Left lung (tissue), 4 donors: ENCODE measurements at regions not wholly inside any gene's neighbourhood (a gene's known extent, or its start where the extent isn't known, plus 50 kb on each side); places are given as distances from the start of the nearest gene placed in this dataset.
"Not testable (repeated sequence)": the region's sequence is repeated elsewhere in the genome, so short reads cannot be mapped to it uniquely, and the experiment has no call there.

Experiments used
- ATAC-seq: fragments of 200-7000 bp; cut with Tn5 transposase; one replicate; pipeline ENCODE4 v1.9.1; 2020; ENCODE audit warnings: moderate library complexity
- DNase-seq, 4 donors: peaks; one replicate each; pipeline ENCODE4 v3.0.0-alpha.2; 2013 to 2020
- H3K27ac ChIP-seq, 2 donors: fragments of 200-600 bp; sonication (generic) in 1 of 2; one replicate each; pipeline versions ENCODE4 v1.5.0 to v1.8.0; 2020 to 2021
- H3K27me3 ChIP-seq, 2 donors: fragments of 200-600 bp; sonication (generic) in 1 of 2; one replicate each; pipeline versions ENCODE4 v1.5.0 to v1.8.0; 2020 to 2021
- H3K36me3 ChIP-seq, 2 donors: fragments of 200-600 bp; sonication (generic) in 1 of 2; one replicate each; pipeline versions ENCODE4 v1.5.0 to v1.8.0; 2020 to 2021
- H3K4me1 ChIP-seq, 2 donors: fragments of 200-600 bp; one replicate each; pipeline ENCODE4 v1.8.0; 2021
- H3K4me3 ChIP-seq, 2 donors: fragments of 200-600 bp; sonication (generic) in 1 of 2; one replicate each; pipeline versions ENCODE4 v1.5.0 to v1.8.0; 2020 to 2021; ENCODE audit warnings: mild to moderate bottlenecking in 1 of 2
- H3K9me3 ChIP-seq, 2 donors: fragments of 200-600 bp; sonication (generic) in 1 of 2; one replicate each; pipeline versions ENCODE4 v1.5.0 to v1.8.0; 2020 to 2021
- CTCF ChIP-seq, 2 donors: fragments of 200-600 bp; sonication (generic) in 1 of 2; IDR thresholded peaks; one replicate each; pipeline versions ENCODE4 v1.5.0 to v1.8.0; 2021; ENCODE audit warnings: antibody characterized with exemption in 2 of 2
- intact Hi-C, 2 donors: fragments of 100-400 bp; cut with DNase I; formaldehyde crosslinking; loops; one replicate each; pipeline versions ENCODE4 v1.11.2 to v1.14.2; 2022
- donor health status: DM: no; HTN: yes; CAD: no.
- donor health status: DM: no; HTN: no; CAD: no.

- DNase-seq (no peak), ATAC-seq (no peak)
- Histone ChIP-seq H3K4me1 (no peaks in the 10 kb centered on the region), H3K36me3 (no peaks in the 10 kb centered on the region), H3K27ac (no peak overlapping the region), H3K27me3 (no peaks in the 10 kb centered on the region), H3K4me3 (no peak overlapping the region), H3K9me3 (peaks cover 0 to 13% of the 10 kb centered on the region in 2 donors)
- TF ChIP-seq CTCF (IDR thresholded peaks at IDR 0.05) = no peak
- intact Hi-C loops = no loop called here
Measured at GRCh38 chr13:82196087-82196486, 1686.2 kb downstream of the SLITRK1 start.

- H3K9me3 ChIP-seq = peaks cover 0 to 8% of the 10 kb centered on the region in 2 donors
- H3K4me3 ChIP-seq = no peak overlapping the region
- no peak overlapping the region for H3K27ac ChIP-seq
- ATAC-seq (no peak), DNase-seq (no peak)
- TF ChIP-seq CTCF (IDR thresholded peaks at IDR 0.05) = no peak
- no peaks in the 10 kb centered on the region for H3K4me1 ChIP-seq
- intact Hi-C loops = no loop called here
- H3K36me3 ChIP-seq = no peaks in the 10 kb centered on the region
- H3K27me3 ChIP-seq = no peaks in the 10 kb centered on the region
Measured at GRCh38 chr13:82187227-82187626, 1695.0 kb downstream of the SLITRK1 start.

GRCh38 chr13:82176751-82177150 lies 1705.5 kb downstream of the SLITRK1 start:
- intact Hi-C loops = no loop called here
- H3K9me3 ChIP-seq = peaks cover 0 to 10% of the 10 kb centered on the region in 2 donors
- ATAC-seq = no peak
- no peak overlapping the region for H3K27ac ChIP-seq
- no peak overlapping the region for H3K4me3 ChIP-seq
- H3K36me3 ChIP-seq = no peaks in the 10 kb centered on the region
- H3K4me1 ChIP-seq = no peaks in the 10 kb centered on the region
- H3K27me3 ChIP-seq = no peaks in the 10 kb centered on the region
- no peak for TF ChIP-seq CTCF (IDR thresholded peaks at IDR 0.05)
- no peak for DNase-seq

- intact Hi-C loops = no loop called here
- Histone ChIP-seq H3K36me3 (no peaks in the 10 kb centered on the region), H3K4me1 (no peaks in the 10 kb centered on the region), H3K27me3 (no peaks in the 10 kb centered on the region), H3K27ac (no peak overlapping the region), H3K4me3 (no peak overlapping the region), H3K9me3 (peaks cover 0 to 27% of the 10 kb centered on the region in 2 donors)
- DNase-seq = peak in 1 of 4 donors; percentile 39
- ATAC-seq = no peak
- no peak for TF ChIP-seq CTCF (IDR thresholded peaks at IDR 0.05)
Measured at GRCh38 chr13:82165396-82166174, 1716.7 kb downstream of the SLITRK1 start.

- H3K36me3 ChIP-seq, H3K27ac ChIP-seq, H3K4me3 ChIP-seq, intact Hi-C loops, ATAC-seq, H3K27me3 ChIP-seq, H3K4me1 ChIP-seq: not testable (repeated sequence)
- DNase-seq = peak in 2 of 4 donors; percentile 19 to 65
- H3K9me3 ChIP-seq = peaks cover 0 to 24% of the 10 kb centered on the region in 2 donors
Measured at GRCh38 chr13:82164780-82165395, 1717.4 kb downstream of the SLITRK1 start.
